ENCODE measurements at regions not wholly inside any gene's neighbourhood (a gene's known extent, or its start where the extent isn't known, plus 50 kb on each side); places are given as distances from the start of the nearest gene placed in this dataset.
"Not testable (repeated sequence)": the region's sequence is repeated elsewhere in the genome, so short reads cannot be mapped to it uniquely, and the experiment has no call there.

DNA sequence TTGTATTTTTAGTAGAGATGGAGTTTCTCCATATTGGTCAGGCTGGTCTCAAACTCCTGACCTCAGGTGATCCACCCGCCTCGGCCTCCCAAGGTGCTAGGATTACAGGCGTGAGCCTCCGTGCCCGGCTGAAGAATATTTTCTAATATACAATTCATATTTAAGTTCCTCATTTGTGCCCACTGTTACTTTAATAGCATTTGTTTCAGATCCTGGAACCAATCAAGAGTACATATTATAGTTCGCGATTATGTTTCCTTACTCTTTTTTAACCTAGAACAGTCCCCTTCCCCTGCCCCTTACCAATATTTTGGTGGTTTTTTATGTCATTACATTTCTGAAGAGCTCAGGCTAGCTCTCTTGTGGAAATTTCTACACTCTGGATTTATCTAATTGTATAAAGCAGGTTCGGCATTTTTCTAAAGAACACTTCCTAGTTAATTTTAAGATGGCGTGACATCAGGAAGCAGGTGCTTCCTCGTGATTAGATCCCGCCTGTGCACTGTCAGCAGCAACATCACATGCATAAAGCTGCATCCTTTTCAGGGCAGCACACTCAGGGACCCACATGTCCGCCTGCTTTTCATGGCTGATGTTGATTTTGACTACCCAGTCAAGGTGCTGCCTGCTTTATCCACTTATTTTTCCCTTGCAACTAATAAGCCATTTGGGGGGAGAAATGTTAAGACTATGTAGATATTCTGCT, 88.7 kb upstream of the EPHB3 start:
- DNase-seq (ENCODE audit: low spot score) = peak; percentile 47
- intact Hi-C loops (cut with DNase I) = no loop called here

DNA sequence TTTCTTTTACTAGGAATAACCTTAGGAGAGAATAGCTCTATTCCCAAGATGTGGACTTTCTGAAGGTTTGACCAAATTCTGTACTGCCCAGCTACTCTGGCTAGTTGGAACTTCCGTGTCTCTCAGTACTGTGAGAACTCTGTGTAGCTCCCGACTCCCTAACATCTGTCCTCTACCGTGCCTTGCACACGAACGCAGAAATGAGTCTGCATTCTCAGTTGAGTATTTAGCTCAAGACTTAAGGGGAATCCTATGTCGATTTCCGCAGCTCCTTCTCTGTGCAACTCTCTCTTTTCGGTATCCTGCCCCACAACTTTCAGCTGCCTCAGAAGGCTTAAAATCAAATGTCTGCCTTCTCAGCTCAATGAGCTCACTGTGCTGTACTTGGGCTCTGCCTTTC, 86.7 kb upstream of the EPHB3 start:
- intact Hi-C loops (cut with DNase I) = no loop called here
- DNase-seq (ENCODE audit: low spot score) = peak; percentile 10

DNA sequence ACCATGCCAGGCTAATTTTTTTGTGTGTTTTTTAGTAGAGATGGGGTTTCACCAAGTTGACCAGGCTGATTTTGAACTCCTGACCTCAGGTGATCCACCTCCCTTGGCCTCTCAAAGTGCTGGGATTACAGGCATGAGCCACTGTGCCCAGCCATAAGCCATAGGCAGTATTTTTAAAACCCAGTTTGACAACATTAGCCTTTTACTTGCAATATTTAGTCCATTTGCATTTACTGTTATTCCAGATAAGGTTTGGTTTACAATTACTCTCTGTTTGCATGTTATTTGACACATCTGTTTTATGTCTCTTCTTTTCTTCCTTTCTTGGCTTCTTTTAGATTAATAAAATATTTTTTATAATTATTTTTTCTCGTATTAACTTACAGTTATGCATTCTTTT, 83.6 kb upstream of the EPHB3 start:
- DNase-seq (ENCODE audit: low spot score) = no peak
- intact Hi-C loops (cut with DNase I) = no loop called here

DNA sequence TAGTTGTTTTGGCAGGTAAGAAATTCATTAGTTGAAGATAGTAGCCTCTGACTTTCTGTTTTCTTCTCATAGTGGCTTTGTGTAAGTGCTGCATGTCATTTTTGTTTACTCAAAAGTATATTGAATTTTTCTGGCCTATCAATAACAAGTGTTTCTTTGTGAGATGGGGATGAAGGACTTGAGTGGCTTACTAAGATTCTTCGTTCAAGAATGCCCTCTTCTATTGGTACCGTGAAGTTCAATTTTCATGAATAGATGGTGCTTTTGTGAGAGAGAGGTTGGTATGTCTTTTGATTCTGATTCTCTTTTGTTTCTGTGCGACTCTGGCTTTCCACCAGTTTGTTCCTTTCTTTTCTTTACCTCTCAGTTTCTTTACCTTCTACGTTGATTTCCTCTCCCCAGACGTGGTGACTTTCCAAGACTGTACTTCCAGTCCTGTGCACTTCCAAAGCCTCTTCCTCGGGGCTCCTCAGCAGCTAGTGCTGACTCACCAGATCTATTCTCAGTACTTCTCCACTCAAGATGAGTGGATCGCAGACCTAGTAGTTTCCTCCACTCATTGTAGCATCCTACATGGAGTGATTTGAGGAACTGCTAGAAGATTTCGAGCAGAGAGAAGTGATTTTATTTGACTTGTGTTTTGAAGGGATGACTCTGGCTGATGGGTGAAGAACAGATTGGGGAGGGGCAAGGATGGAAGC, 82.0 kb upstream of the EPHB3 start:
- intact Hi-C loops (cut with DNase I) = no loop called here
- DNase-seq (ENCODE audit: low spot score) = no peak

DNA sequence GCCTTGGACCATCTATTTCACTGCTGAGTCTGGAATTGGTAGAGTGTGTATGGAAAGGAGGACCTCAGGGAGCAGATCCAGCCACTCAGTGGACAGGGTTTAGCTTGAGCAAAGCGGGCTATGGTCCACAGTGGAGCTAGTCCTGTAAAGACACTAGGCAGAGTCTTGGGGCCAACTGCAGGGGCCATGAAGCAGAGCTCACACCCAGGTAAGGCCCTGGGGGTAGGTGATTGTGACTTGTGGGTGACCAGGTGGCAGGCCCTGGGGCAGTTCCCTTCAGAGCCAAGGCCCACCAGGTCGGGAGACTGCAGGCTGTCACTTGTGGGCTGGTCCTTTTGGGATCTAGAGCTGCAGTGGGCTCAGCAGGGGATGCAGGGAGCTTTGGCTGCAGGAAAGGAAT, 80.8 kb upstream of the EPHB3 start:
- intact Hi-C loops (cut with DNase I) = no loop called here
- DNase-seq (ENCODE audit: low spot score) = no peak

DNA sequence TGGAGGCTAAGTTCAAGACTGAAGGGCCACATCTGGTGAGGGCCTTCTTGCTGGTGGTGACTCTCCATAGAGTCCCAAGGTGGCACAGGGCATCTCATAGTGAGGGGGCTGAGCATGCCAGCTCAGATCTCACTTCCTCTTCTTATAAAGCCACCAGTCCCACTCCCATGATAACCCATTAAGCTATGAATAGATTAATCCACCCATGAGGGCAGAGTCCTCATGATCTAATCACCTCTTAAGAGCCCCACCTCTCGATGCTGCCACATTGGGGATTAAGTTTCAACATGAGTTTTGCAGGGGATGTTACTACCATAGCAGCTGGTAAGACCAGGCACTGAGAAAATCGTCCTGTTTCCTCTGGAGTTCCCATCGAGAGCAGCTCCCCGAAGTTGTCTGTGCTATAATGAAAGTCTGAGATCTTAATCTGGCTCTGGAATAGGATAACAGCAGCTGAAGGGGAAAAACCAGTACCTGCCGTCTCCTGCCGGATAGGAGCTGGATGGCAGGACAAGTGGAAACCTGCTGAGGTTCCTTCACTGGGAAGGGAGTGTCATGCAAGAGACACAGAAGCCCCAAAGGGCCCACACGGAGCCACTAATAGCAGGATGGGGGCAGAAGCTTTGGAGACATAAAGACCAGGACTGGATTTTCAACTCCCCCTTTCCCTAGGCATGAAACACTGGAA, 79.5 kb upstream of the EPHB3 start:
- intact Hi-C loops (cut with DNase I) = no loop called here
- DNase-seq (ENCODE audit: low spot score) = no peak

DNA sequence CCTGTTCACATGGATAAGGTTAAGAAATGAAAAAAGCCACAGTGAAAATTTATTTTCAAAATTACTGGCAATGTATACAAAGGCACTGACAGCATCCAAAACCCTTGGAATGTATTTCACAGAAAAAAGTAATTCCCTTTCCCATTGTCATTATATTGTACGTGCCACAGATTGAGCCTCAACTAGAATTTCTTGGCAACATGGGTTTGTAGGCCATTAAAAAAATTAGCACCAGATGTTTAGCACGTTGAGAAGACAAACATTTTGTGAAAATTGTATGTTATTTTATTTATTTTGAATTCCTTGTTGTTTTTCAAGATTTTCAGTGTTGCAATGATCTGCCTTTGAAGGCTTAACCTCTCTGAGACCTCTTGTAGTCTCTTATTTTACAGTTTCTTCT, 76.3 kb upstream of the EPHB3 start:
- intact Hi-C loops (cut with DNase I) = no loop called here

DNA sequence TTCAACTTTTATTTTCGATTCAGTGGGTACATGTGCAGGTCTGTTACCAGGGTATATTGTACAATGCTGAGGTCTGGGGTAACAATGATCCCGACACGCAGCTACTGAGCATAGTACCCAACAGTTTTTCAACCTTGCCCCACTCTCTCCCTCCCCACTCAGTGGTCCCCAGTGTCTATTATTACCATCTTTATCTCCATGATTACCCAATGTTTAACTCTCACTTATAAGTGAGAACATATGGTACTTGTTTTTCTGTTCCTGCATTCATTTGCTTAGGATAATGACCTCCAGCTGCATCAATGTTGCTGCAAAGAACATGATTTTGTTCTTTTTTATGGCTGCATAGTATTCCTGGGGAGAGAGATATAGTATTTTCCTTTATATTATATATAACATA, 75.7 kb upstream of the EPHB3 start:
- DNase-seq (ENCODE audit: low spot score) = no peak
- intact Hi-C loops (cut with DNase I) = no loop called here

More for the DNA sequence above, 76.3 kb upstream of the EPHB3 start:
- no peak for DNase-seq (ENCODE audit: low spot score)

DNA sequence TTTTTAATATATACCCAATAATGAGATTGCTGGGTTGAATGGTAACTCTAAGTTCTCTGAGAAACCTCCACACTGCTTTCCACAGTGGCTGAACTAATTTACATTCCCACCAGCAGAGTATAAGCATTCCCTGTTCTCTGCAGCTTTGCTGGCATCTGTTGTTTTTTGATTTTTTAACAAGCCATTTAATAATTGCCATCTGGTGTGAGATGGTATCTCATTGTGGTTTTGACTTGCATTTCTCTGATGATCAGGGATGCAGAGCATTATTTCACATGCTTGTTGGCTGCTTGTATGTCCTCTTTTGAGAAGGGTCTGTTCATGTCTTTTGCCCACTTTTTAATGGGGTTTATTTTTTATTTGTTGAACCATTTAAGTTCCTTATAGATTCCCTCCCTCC, 75.0 kb upstream of the EPHB3 start:
- intact Hi-C loops (cut with DNase I) = no loop called here
- DNase-seq (ENCODE audit: low spot score) = no peak

DNA sequence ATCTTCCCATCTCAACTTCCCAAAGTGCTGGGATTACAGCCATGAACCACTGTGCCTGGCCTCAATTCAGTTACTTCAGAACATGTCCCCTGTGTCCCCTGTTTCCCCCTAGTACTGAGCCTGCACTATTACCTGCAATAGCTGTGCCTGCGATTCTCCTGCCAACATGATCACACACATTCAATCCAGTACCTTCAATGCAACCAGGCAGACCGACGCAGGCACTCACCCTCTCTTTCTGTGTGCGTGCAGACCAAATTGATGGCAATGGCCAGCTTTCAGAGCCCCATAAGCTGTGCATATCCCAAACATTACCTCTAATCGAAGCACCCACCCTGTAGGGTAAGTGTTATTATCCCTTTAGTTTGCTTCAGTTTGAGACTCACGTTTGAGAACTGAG, 73.0 kb upstream of the EPHB3 start:
- intact Hi-C loops (cut with DNase I) = no loop called here
- DNase-seq (ENCODE audit: low spot score) = no peak

DNA sequence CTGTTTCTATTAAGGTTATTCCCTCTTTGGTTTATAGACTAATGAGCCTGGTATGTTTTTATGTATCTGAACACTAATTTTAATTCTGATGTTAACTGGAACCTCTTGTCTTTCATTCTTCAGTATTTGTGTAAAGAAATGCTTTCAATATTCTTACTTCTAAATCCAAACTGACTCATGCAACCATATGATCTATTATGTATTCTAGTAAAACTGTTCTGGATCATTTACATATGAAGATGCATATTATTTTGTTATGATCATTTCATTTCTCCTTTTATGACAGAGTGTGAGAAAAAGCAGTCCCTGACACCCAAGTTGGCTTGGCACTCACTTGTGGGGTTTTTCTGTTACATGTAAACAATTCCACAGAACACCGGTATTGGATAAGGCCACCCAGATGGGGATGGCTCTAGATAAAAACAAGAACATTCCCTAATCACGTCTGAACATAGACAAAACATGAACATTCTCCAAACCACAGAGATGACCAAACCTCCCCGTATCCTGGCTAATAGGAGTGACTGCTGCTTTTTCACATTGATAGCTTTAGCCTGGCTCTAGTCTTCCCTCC, 72.2 kb upstream of the EPHB3 start:
- no peak for DNase-seq (ENCODE audit: low spot score)
- intact Hi-C loops (cut with DNase I) = no loop called here

DNA sequence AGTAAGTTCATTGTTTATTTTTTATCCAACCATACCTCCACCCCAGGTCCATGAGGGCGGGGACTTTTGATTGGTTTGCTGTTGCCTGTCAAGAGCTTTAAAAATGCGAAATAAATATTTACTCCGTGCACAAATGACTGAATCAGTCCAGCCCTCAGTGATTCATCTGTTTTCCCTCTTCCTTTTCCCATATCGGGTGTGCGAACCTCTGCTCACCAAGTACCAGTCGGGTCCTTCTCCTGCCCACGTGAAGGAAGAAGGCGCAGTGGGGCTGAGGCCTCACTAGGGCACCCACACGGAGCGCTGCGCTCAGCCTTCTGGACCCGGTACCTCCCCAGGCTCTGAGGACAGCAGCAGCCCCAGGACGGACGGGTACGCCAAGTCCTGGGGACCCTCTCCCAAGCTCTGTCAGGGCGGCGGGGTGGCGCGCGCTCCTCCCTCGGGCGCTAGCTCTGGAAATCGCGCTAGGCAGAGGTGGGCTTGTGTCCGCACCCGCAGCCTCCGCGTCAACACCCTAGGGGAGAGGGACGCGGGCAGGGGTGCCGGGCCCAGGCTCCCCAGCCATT, 70.5 kb upstream of the EPHB3 start:
- intact Hi-C loops (cut with DNase I) = no loop called here
- no peak for DNase-seq (ENCODE audit: low spot score)

DNA sequence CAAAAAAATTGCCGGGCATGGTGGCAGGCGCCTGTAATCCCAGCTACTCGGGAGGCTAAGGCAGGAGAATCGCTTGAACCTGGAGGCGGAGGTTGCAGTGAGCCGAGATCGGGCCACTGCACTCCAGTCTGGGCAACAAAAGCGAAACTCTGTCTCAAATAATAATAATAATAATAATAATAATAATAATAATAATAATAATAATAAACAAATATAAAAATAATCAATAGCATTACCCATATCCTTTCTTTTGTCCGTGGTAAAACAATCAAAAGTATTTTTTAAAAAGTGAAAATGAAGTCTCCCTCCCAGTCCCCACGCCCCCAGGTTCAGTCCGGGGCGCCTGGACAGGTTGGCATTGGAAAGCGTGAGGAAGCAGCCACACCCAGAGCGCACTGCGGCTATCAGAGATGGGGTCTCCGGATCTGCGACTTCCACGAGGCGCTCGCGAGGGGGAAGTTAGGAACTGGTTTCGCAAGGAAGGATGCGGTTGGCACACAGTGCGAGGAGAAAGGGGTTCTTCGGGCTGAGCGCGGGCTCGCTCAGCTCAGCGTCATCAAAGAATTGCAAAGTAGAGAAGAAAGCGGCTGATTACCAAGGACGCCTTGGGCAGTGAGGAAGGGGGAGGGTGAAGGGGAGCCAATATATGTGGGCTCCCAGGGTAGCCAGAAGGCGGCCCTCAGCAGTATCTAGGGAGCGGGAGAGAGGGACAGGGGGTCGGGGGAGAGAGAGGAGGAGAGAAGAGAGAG, 69.5 kb upstream of the EPHB3 start:
- DNase-seq (ENCODE audit: low spot score) = no peak
- intact Hi-C loops (cut with DNase I) = no loop called here

DNA sequence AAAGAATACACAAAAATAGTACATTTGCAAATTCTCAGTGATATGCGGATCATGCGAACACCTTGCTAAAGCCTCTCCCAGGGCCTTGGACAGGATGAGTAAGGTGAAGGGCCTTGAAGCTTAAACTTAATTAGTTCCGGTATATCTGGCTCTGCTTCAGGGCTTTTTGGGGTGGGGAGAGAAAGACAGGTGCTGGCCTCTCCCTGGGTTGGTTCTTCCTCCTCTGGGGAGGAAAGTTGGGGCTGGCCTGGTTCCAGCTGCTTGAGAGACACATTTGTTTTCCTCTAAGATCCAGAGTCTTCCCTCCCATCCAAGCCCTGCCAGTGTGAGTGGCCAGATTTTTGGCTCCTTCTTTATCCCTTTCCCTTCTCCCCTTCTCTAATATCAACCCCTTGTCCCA, 64.7 kb upstream of the EPHB3 start:
- intact Hi-C loops (cut with DNase I) = no loop called here
- no peak for DNase-seq (ENCODE audit: low spot score)

DNA sequence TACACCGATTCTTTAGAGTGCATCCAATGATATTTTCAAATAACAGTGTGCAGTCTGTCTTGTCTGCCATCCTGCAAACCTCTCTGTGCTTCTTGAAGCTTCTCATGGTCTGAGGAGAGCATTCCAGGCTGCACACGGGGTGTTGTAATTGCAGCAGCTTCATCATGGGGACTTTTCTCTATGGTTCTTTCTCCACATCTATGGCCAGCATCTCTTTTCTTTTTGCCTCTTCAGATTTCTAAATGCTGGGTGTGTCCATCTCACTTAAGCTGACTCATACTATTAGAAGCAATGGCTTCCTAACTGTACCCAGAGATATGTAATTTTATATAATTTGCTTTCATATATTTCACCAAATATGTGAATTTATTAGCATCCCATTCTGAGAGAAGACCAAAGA, 63.8 kb upstream of the EPHB3 start:
- intact Hi-C loops (cut with DNase I) = no loop called here
- DNase-seq (ENCODE audit: low spot score) = no peak

DNA sequence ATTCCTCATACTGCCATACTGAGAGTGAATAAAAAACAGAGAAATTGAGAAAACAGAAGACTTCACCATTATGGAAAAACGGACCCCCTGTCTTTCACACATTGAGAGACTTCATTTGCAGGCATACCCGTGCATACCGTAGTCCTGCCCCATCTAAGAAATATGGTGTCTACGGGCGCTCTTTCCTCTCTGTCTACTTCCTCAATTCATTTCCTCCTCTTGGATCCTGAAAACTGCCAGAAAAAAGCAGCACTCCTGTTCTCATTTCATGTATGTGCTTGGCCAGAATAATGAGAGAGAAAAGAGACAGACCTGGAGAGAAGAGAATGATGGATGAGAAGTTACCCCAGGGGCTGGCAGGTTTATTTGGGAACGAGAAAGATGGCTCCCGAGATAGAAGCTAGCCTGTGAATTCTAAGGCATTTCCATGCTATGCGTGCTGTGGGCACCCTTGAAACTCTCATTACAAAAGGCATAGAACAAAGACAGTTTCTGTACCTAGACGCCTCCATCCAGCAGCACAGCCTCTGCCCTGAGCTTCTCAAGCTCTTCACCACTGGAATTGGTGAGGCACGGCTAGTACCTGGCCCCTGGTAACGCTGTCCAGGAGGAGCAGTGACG, 62.5 kb upstream of the EPHB3 start:
- intact Hi-C loops (cut with DNase I) = no loop called here
- DNase-seq (ENCODE audit: low spot score) = no peak

DNA sequence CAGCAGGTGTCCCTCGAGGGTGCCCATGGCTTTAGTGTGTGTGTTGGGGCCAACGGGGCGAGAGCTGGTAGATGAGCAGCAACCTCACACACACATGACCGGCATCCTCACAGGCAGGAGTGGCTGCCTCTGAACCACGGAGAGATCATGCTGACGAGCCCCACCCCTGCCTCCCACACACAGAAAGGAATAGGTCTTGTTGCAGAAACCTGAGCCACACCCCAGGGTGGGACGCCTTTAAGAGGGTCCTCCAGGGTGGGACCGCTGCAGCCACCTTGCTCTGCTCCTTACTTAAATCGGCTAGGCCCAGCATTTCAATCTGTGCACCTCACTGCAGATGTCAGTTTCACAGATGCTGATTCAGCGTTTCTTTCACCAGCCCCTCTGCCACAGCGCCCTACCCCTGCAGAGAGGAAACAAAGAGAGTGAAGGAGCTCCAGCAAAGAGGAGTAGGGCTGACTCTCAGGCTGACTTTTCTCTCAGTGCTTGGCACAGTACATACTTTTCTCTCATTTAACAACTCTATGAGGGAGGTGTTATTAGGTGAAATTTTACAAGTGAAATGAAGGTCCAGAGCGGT, 61.2 kb upstream of the EPHB3 start:
- intact Hi-C loops (cut with DNase I) = no loop called here

DNA sequence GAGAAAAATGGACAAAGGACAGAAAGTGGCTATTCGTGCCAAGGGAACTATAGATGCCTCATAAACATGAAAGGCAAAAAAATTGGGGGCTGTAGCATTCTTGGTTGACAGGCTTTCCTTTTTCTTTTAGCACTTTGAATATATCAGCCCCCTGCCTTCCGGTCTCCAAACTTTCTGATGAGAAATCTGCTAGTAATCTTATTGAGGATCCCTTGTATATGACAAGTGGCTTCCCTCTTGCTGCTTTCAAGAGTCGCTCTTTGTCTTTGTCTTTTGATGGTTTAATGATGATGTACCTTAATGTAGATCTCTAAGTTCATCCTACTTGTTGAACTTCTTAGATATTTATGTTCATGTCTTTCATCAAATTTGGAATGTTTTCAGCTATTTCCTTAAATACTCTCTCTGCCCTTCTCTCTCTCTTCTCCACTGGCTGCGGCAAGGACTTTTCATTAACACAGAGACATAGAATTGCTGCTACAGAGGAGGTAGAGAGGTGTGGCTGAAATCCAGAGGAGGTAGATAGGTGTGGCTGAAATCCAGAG, 59.4 kb upstream of the EPHB3 start:
- no peak for DNase-seq (ENCODE audit: low spot score)
- intact Hi-C loops (cut with DNase I) = no loop called here

More for the DNA sequence above, 61.2 kb upstream of the EPHB3 start:
- no peak for DNase-seq (ENCODE audit: low spot score)

DNA sequence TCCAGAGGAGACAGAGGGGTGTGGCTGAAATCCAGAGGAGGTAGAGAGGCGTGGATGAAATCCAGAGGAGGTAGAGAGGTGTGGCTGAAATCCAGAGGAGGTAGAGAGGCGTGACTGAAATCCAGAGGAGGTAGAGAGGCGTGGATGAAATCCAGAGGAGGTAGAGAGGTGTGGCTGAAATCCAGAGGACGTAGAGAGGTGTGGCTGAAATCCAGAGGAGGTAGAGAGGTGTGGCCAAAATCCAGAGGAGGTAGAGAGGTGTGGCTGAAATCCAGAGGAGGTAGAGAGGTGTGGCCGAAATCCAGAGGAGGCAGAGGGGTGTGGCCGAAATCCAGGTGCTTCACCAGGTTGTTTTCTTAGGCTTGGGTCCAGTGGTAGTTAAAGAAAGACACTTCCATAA, 58.7 kb upstream of the EPHB3 start:
- DNase-seq (ENCODE audit: low spot score); intact Hi-C loops (cut with DNase I): not testable (repeated sequence)
